GM10248 (cell line): ENCODE measurements at regions not wholly inside any gene's neighbourhood (a gene's known extent, or its start where the extent isn't known, plus 50 kb on each side); places are given as distances from the start of the nearest gene placed in this dataset.

Experiments
- CTCF ChIA-PET: fragments of 300-600 bp; sonication (Branson Sonifier 250); formaldehyde crosslinking; extraction: SDS; loops from one replicate; lab custom pipeline; 2021; ENCODE audit warnings: antibody characterized with exemption; lab: Yijun Ruan, JAX
- POLR2A ChIA-PET: fragments of 350-650 bp; sonication (Branson Sonifier 250); formaldehyde crosslinking; extraction: SDS; loops from one replicate; lab custom pipeline; 2020; ENCODE audit warnings: antibody characterized with exemption; lab: Yijun Ruan, JAX
- DNase-seq: peaks from one replicate; pipeline ENCODE4 v3.0.0; 2012; ENCODE audit errors: extremely low spot score
- CTCF ChIP-seq: IDR thresholded peaks from 2 replicates; pipeline ENCODE4 v1.5.1; 2012; ENCODE audit warnings: mild to moderate bottlenecking, low read depth; ENCODE audit errors: extremely low read depth, missing control alignments, control extremely low read depth

GRCh38 chr3:72217570-72217969 is 432.6 kb upstream of the PROK2 start:
- CTCF ChIA-PET, result interaction anchor here (0.8 kb wide), 1 partner anchor 17 kb away, joined by 3 read pairs; no protein-coding TSS in a partner anchor
- DNase-seq, result no peak
- no peak for TF ChIP-seq CTCF
- POLR2A ChIA-PET, result no interaction called here

- DNase-seq, result no peak
- ChIA-PET CTCF (interaction anchor here (0.9 to 1.5 kb wide), 2 partner anchors 17 to 29 kb away, joined by 3 read pairs; no protein-coding TSS in a partner anchor), POLR2A (no interaction called here)
- no peak for TF ChIP-seq CTCF
These were observed 429.4 kb upstream of the PROK2 start for GRCh38 chr3:72214066-72214951.

- DNase-seq, result no peak
- TF ChIP-seq CTCF, result no peak
- POLR2A ChIA-PET, result no interaction called here
- CTCF ChIA-PET, result no interaction called here
These were observed 428.5 kb upstream of the PROK2 start for GRCh38 chr3:72213296-72214065.

- TF ChIP-seq CTCF, result no peak
- no peak for DNase-seq
- ChIA-PET CTCF (no interaction called here), POLR2A (interaction anchor here (0.6 kb wide), 1 partner anchor 16 kb away, joined by 3 read pairs; no protein-coding TSS in a partner anchor)
These were observed 427.4 kb upstream of the PROK2 start for GRCh38 chr3:72212396-72212795.

- POLR2A ChIA-PET, result no interaction called here
- no peak for DNase-seq
- TF ChIP-seq CTCF, result no peak
- CTCF ChIA-PET, result no interaction called here
These were observed 425.3 kb upstream of the PROK2 start for GRCh38 chr3:72210261-72210660.

GRCh38 chr3:72205297-72205826 is 420.4 kb upstream of the PROK2 start:
- POLR2A ChIA-PET, result no interaction called here
- no peak for TF ChIP-seq CTCF

More at GRCh38 chr3:72205297-72205826, 420.4 kb upstream of the PROK2 start:
- CTCF ChIA-PET, result interaction anchor here (0.9 to 1.5 kb wide), 2 partner anchors 25 to 75 kb away, joined by 3 read pairs; no protein-coding TSS in a partner anchor
- no peak for DNase-seq
